ENCODE measurements at regions not wholly inside any gene's neighbourhood (a gene's known extent, or its start where the extent isn't known, plus 50 kb on each side); places are given as distances from the start of the nearest gene placed in this dataset.

DNA sequence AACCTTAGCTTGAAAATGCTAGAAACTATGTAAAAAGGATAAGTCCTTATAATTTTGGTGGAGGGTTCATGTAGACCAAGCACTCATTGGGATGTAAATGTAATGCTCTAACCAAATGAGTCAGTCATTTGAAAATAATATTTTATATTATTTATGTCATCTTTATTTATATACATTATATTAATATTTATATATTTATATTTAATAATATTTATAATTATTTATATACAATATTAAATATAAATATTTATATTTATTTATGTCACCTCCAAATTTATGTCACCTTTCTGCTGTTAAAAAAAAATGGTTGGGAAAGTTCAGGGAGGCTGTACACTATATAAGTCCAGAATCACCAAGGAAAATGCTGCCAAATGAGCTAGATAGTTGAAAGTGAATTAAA, 254.3 kb downstream of the FIGN start:
- TF ChIP-seq RAD21 (conservative IDR thresholded peaks at IDR 0.05) (no peak), EZH2 (IDR thresholded peaks at IDR 0.05; ENCODE audit: borderline replicate concordance, insufficient read depth, low read length, poor library complexity, severe bottlenecking) (no peak), TAF1 (IDR thresholded peaks at IDR 0.05; ENCODE audit: low read depth) (no peak), CTCF (IDR thresholded peaks at IDR 0.05; ENCODE audit: poor library complexity, severe bottlenecking) (no peak), SMC3 (conservative IDR thresholded peaks at IDR 0.05; ENCODE audit: poor library complexity) (no peak), POLR2AphosphoS5 (IDR thresholded peaks at IDR 0.05) (no peak), EP300 (conservative IDR thresholded peaks at IDR 0.05; ENCODE audit: poor library complexity, severe bottlenecking) (no peak), MXI1 (conservative IDR thresholded peaks at IDR 0.05; ENCODE audit: poor library complexity, severe bottlenecking) (no peak)
- TF ChIP-seq, protein P1, sequence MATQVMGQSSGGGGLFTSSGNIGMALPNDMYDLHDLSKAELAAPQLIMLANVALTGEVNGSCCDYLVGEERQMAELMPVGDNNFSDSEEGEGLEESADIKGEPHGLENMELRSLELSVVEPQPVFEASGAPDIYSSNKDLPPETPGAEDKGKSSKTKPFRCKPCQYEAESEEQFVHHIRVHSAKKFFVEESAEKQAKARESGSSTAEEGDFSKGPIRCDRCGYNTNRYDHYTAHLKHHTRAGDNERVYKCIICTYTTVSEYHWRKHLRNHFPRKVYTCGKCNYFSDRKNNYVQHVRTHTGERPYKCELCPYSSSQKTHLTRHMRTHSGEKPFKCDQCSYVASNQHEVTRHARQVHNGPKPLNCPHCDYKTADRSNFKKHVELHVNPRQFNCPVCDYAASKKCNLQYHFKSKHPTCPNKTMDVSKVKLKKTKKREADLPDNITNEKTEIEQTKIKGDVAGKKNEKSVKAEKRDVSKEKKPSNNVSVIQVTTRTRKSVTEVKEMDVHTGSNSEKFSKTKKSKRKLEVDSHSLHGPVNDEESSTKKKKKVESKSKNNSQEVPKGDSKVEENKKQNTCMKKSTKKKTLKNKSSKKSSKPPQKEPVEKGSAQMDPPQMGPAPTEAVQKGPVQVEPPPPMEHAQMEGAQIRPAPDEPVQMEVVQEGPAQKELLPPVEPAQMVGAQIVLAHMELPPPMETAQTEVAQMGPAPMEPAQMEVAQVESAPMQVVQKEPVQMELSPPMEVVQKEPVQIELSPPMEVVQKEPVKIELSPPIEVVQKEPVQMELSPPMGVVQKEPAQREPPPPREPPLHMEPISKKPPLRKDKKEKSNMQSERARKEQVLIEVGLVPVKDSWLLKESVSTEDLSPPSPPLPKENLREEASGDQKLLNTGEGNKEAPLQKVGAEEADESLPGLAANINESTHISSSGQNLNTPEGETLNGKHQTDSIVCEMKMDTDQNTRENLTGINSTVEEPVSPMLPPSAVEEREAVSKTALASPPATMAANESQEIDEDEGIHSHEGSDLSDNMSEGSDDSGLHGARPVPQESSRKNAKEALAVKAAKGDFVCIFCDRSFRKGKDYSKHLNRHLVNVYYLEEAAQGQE (IDR thresholded peaks at IDR 0.05; ENCODE audit: borderline replicate concordance), result no peak
- no peak overlapping the region for H2AFZ ChIP-seq (ENCODE audit: low read depth, low read length)
- H3F3A ChIP-seq (ENCODE audit: insufficient read depth, low read length, poor library complexity, severe bottlenecking), result no peaks in the 10 kb centered on the region
- no peaks in the 10 kb centered on the region for H3K9me3 ChIP-seq (ENCODE audit: low read length)
- no peak overlapping the region for H3K27ac ChIP-seq (ENCODE audit: low read length)
- H3K4me3 ChIP-seq (ENCODE audit: low read length), result no peak overlapping the region
- no peaks in the 10 kb centered on the region for H4K20me1 ChIP-seq (ENCODE audit: insufficient read depth)
- no peaks in the 10 kb centered on the region for H3K9me2 ChIP-seq (ENCODE audit: insufficient read depth, low read length)
- H3K27me3 ChIP-seq (ENCODE audit: insufficient read depth, low read depth, low read length), result no peaks in the 10 kb centered on the region
- no peak overlapping the region for H3K9ac ChIP-seq (ENCODE audit: low read length)
- H3K36me3 ChIP-seq (ENCODE audit: insufficient read depth, low read length), result no peaks in the 10 kb centered on the region
- H3K79me2 ChIP-seq (replicated peaks; ENCODE audit: insufficient read depth, low read length), result no peaks in the 10 kb centered on the region
- H3K4me2 ChIP-seq (ENCODE audit: low read length), result no peak overlapping the region

GRCh38 chr2:163479599-163479998, 256.2 kb downstream of the FIGN start:
- Histone ChIP-seq H3K9ac (ENCODE audit: low read length) (no peak overlapping the region), H3F3A (ENCODE audit: insufficient read depth, low read length, poor library complexity, severe bottlenecking) (no peaks in the 10 kb centered on the region), H3K9me2 (ENCODE audit: insufficient read depth, low read length) (no peaks in the 10 kb centered on the region), H3K9me3 (ENCODE audit: low read length) (no peaks in the 10 kb centered on the region), H3K27ac (ENCODE audit: low read length) (no peak overlapping the region), H3K4me3 (ENCODE audit: low read length) (no peak overlapping the region), H4K20me1 (ENCODE audit: insufficient read depth) (no peaks in the 10 kb centered on the region), H3K27me3 (ENCODE audit: insufficient read depth, low read depth, low read length) (no peaks in the 10 kb centered on the region), H3K36me3 (ENCODE audit: insufficient read depth, low read length) (no peaks in the 10 kb centered on the region), H2AFZ (ENCODE audit: low read depth, low read length) (no peak overlapping the region), H3K4me2 (ENCODE audit: low read length) (no peak overlapping the region), H3K79me2 (replicated peaks; ENCODE audit: insufficient read depth, low read length) (no peaks in the 10 kb centered on the region)
- TF ChIP-seq CTCF (IDR thresholded peaks at IDR 0.05; ENCODE audit: poor library complexity, severe bottlenecking) (no peak), EP300 (conservative IDR thresholded peaks at IDR 0.05; ENCODE audit: poor library complexity, severe bottlenecking) (no peak), RAD21 (conservative IDR thresholded peaks at IDR 0.05) (no peak), TAF1 (IDR thresholded peaks at IDR 0.05; ENCODE audit: low read depth) (no peak), SMC3 (conservative IDR thresholded peaks at IDR 0.05; ENCODE audit: poor library complexity) (no peak), POLR2AphosphoS5 (IDR thresholded peaks at IDR 0.05) (no peak), EZH2 (IDR thresholded peaks at IDR 0.05; ENCODE audit: borderline replicate concordance, insufficient read depth, low read length, poor library complexity, severe bottlenecking) (no peak), MXI1 (conservative IDR thresholded peaks at IDR 0.05; ENCODE audit: poor library complexity, severe bottlenecking) (no peak)
- TF ChIP-seq, protein P1 (IDR thresholded peaks at IDR 0.05; ENCODE audit: borderline replicate concordance), result no peak
